ENCODE measurements at regions not wholly inside any gene's neighbourhood (a gene's known extent, or its start where the extent isn't known, plus 50 kb on each side); places are given as distances from the start of the nearest gene placed in this dataset.

- TF ChIP-seq REST (IDR thresholded peaks at IDR 0.05; ENCODE audit: insufficient replicate concordance, low read depth) (no peak), POLR2AphosphoS5 (IDR thresholded peaks at IDR 0.05; ENCODE audit: low read depth) (no peak), SPI1 (IDR thresholded peaks at IDR 0.05; ENCODE audit: borderline replicate concordance, low read depth) (no peak), GABPA (IDR thresholded peaks at IDR 0.05; ENCODE audit: low read depth) (no peak), CTCF (IDR thresholded peaks at IDR 0.05; ENCODE audit: insufficient read depth, low read length) (no peak)
- Histone ChIP-seq H3K27me3 (ENCODE audit: insufficient read depth, poor library complexity, severe bottlenecking) (no peaks in the 10 kb centered on the region), H3K4me3 (replicated peaks; ENCODE audit: insufficient read depth, low read length) (no peak overlapping the region), H3K27ac (replicated peaks) (no peak overlapping the region)
- no peak for DNase-seq (ENCODE audit: low read depth in 1 of 2, low spot score in 1 of 2)
Observed at GRCh38 chr4:89653012-89653411, 183.9 kb downstream of the SNCA start.

- H3K27me3 ChIP-seq (ENCODE audit: insufficient read depth, poor library complexity, severe bottlenecking): no peaks in the 10 kb centered on the region
- no peak overlapping the region for H3K27ac ChIP-seq (replicated peaks)
- TF ChIP-seq SPI1 (IDR thresholded peaks at IDR 0.05; ENCODE audit: borderline replicate concordance, low read depth) (no peak), GABPA (IDR thresholded peaks at IDR 0.05; ENCODE audit: low read depth) (no peak), REST (IDR thresholded peaks at IDR 0.05; ENCODE audit: insufficient replicate concordance, low read depth) (no peak), CTCF (IDR thresholded peaks at IDR 0.05; ENCODE audit: insufficient read depth, low read length) (no peak), POLR2AphosphoS5 (IDR thresholded peaks at IDR 0.05; ENCODE audit: low read depth) (no peak)
- DNase-seq (ENCODE audit: low read depth in 1 of 2, low spot score in 1 of 2): no peak
- H3K4me3 ChIP-seq (replicated peaks; ENCODE audit: insufficient read depth, low read length): no peak overlapping the region
Observed at GRCh38 chr4:89645482-89645881, 191.5 kb downstream of the SNCA start.

- DNase-seq (ENCODE audit: low read depth in 1 of 2, low spot score in 1 of 2): no peak
- Histone ChIP-seq H3K4me3 (replicated peaks; ENCODE audit: insufficient read depth, low read length) (no peak overlapping the region), H3K27me3 (ENCODE audit: insufficient read depth, poor library complexity, severe bottlenecking) (no peaks in the 10 kb centered on the region), H3K27ac (replicated peaks) (no peak overlapping the region)
- TF ChIP-seq CTCF (IDR thresholded peaks at IDR 0.05; ENCODE audit: insufficient read depth, low read length) (no peak), POLR2AphosphoS5 (IDR thresholded peaks at IDR 0.05; ENCODE audit: low read depth) (no peak), REST (IDR thresholded peaks at IDR 0.05; ENCODE audit: insufficient replicate concordance, low read depth) (no peak), GABPA (IDR thresholded peaks at IDR 0.05; ENCODE audit: low read depth) (no peak), SPI1 (IDR thresholded peaks at IDR 0.05; ENCODE audit: borderline replicate concordance, low read depth) (no peak)
Observed at GRCh38 chr4:89641367-89641687, 195.6 kb downstream of the SNCA start.

All from HL-60 (cell line).